ENCODE measurements at regions not wholly inside any gene's neighbourhood (a gene's known extent, or its start where the extent isn't known, plus 50 kb on each side); places are given as distances from the start of the nearest gene placed in this dataset.
"Not testable (repeated sequence)": the region's sequence is repeated elsewhere in the genome, so short reads cannot be mapped to it uniquely, and the experiment has no call there.

DNA sequence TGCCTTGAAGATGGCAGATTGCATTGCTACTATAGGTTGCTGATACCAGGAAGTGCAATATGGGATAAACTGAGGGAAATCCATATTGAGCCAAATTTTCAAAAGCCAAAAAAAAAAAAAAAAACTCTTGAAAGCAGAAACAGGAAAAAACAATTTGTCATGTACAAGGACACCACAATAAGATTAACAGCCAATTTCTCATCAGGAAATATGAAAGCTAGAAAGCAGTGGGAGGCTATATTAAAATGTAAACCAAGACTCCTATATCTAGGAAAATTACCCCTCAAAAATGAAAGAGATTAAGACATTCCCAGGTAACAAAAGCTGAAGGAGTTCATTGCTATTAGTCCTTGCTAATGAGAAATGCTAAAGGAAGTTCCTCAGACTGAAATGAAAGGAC lies 462.8 kb upstream of the DPH6 start:
- intact Hi-C loops (cut with DNase I): no loop called here
- Histone ChIP-seq H3K27ac (no peak overlapping the region), H3K4me1 (peaks cover 0 to 11% (median 9%) of the 10 kb centered on the region in 3 donors), H3K4me3 (no peak overlapping the region), H3K9me3 (peaks cover 0 to 5% (median 0%) of the 10 kb centered on the region in 3 donors), H3K36me3 (no peaks in the 10 kb centered on the region), H3K27me3 (no peaks in the 10 kb centered on the region)
- DNase-seq: no peak
- TF ChIP-seq, protein P1, sequence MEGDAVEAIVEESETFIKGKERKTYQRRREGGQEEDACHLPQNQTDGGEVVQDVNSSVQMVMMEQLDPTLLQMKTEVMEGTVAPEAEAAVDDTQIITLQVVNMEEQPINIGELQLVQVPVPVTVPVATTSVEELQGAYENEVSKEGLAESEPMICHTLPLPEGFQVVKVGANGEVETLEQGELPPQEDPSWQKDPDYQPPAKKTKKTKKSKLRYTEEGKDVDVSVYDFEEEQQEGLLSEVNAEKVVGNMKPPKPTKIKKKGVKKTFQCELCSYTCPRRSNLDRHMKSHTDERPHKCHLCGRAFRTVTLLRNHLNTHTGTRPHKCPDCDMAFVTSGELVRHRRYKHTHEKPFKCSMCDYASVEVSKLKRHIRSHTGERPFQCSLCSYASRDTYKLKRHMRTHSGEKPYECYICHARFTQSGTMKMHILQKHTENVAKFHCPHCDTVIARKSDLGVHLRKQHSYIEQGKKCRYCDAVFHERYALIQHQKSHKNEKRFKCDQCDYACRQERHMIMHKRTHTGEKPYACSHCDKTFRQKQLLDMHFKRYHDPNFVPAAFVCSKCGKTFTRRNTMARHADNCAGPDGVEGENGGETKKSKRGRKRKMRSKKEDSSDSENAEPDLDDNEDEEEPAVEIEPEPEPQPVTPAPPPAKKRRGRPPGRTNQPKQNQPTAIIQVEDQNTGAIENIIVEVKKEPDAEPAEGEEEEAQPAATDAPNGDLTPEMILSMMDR (IDR thresholded peaks at IDR 0.05): no peak
- no peak for TF ChIP-seq POLR2A (IDR thresholded peaks at IDR 0.05)

DNA sequence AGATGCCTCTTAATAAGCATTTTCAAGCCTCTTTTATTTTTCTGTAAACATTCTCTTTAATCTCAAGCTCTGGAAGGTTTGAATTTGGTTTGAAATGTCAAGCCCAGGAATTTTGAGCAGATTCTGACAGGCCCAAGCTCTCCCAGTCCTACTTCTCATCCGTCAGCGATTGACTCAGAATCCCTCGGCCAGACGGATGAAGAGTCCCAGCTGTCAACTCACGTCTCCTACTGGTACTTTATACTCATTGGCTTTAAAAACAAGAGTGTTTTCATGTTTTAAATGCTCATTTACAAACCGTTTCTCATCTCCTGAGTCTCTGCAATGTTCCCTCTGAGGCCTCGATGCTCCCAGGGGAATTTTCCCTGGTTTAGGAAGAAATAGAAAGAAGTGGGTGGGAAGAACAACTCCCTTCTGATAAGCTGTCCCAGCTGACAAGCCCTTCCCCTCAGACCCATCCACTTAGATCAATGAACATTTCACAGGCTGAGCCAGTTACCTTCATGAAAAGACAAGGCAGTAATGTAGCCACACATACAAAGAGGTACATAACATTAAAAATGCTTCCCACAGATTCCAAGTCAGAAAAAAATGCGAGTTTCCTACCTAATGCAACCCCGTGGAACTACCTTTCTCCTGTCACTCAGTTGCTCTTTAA lies 478.2 kb upstream of the DPH6 start:
- WGBS, 2 donors: 38 to 40% methylated on average over 9 of the region's 9 CpGs
- no peaks in the 10 kb centered on the region for H3K4me1 ChIP-seq
- H3K9me3 ChIP-seq: no peaks in the 10 kb centered on the region
- no peak overlapping the region for H3K27ac ChIP-seq
- intact Hi-C loops (cut with DNase I): no loop called here
- TF ChIP-seq, protein P1 (IDR thresholded peaks at IDR 0.05): no peak
- TF ChIP-seq POLR2A (IDR thresholded peaks at IDR 0.05): no peak
- H3K4me3 ChIP-seq: no peak overlapping the region
- H3K27me3 ChIP-seq: no peaks in the 10 kb centered on the region
- no peaks in the 10 kb centered on the region for H3K36me3 ChIP-seq
- no peak for DNase-seq

DNA sequence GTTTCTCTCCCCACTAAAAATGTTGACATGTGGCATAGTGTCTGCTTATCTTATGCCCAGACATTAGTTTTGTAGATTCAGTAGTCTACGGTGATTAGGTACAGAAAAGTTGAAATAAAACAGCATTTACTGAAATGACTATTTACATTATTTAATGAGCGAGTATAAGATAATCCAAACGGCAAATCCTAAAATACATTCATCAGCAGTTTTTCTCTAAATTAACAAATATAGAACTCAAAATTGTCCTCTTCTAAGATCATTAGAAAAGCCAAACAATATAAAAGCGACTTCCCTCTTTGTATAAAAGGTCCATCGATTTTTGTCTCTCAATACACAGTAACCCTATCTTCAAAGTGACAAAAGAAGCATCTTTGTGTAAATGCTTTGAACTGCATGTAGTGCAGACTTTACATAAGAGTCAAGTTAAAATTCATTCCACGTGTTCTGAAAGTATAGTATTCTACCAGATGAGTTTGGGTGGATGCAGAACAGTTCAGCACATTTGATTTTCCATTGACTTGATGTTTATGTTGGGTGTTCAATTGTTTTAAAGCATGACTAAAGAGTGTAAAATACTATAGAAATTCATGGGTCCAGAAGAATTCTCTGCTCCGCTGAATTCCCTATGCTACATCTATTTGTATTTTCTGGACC lies 480.8 kb upstream of the DPH6 start:
- H3K4me1 ChIP-seq: no peaks in the 10 kb centered on the region
- H3K4me3 ChIP-seq: no peak overlapping the region
- no peak overlapping the region for H3K27ac ChIP-seq
- DNase-seq: no peak
- intact Hi-C loops (cut with DNase I): no loop called here
- WGBS, 2 donors: 80 to 81% methylated on average over 7 of the region's 7 CpGs
- TF ChIP-seq, protein P1 (IDR thresholded peaks at IDR 0.05): no peak
- TF ChIP-seq POLR2A (IDR thresholded peaks at IDR 0.05): no peak
- no peaks in the 10 kb centered on the region for H3K36me3 ChIP-seq
- no peaks in the 10 kb centered on the region for H3K27me3 ChIP-seq
- H3K9me3 ChIP-seq: no peaks in the 10 kb centered on the region

DNA sequence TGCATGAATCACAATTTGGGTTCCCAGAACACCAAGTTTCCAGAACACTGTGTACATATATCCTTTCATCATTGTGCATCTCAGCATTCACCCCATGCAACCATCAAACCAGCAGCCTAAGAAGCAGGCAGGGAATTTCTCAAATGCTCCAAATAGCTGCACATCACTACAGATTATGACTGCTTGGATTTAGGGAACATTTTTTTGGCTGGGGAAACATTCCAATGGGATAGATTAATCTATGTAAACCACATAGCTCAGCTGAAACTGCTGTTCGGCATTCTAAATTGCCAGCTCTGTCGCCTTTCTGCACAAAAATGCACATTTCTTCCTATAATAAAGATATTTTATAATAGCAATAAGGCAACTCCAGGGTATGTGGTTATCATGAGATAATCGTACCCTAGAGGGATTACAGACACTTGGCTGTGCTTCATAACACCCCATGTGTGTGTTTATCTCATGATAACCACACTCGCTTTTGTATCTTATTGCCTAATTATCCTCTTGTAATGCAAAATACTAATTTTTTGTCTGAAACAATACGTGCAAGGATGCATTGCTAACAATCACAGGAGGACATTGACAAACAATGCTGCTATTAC lies 483.7 kb upstream of the DPH6 start:
- H3K27me3 ChIP-seq: no peaks in the 10 kb centered on the region
- WGBS, 2 donors: 56 to 66% methylated on average over 5 of the region's 5 CpGs
- no peaks in the 10 kb centered on the region for H3K9me3 ChIP-seq
- TF ChIP-seq POLR2A (IDR thresholded peaks at IDR 0.05): no peak
- TF ChIP-seq, protein P1 (IDR thresholded peaks at IDR 0.05): no peak
- no peaks in the 10 kb centered on the region for H3K4me1 ChIP-seq
- H3K36me3 ChIP-seq: no peaks in the 10 kb centered on the region
- H3K4me3 ChIP-seq: no peak overlapping the region
- no peak for DNase-seq
- intact Hi-C loops (cut with DNase I): no loop called here
- H3K27ac ChIP-seq: no peak overlapping the region

DNA sequence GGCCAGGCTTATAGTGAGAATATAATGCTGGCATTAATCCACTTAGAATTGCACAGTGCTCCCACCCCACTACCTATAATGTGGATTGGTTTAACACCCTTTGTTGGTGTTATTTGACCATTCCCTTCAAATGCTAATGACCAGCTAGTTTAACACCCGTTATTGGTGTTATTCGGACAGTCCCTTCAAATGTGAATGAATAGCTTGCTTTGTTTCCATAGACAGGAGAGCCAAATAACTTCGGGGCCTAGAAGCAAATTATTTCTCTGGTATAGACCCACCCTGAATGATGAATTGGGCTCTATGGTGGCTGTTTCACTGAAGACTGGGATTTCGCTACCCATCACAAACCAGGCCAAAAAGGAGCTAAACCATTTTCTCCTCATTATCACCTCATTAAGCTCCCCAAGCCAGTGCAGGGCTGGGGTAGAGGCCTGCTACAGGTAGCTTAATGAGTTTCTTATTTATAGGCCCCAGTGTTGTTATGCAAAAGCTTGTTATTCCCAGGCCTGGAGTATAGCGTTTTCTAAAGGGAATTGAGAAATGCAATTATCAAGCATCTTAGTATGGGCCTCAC lies 494.1 kb upstream of the DPH6 start:
- intact Hi-C loops (cut with DNase I): no loop called here
- DNase-seq: no peak
- H3K4me1 ChIP-seq: no peaks in the 10 kb centered on the region
- H3K4me3 ChIP-seq: no peak overlapping the region
- no peak for TF ChIP-seq POLR2A (IDR thresholded peaks at IDR 0.05)
- TF ChIP-seq, protein P1 (IDR thresholded peaks at IDR 0.05): no peak
- 84% methylated on average over 5 of the region's 5 CpGs for WGBS, 2 donors
- H3K9me3 ChIP-seq: no peaks in the 10 kb centered on the region
- no peak overlapping the region for H3K27ac ChIP-seq
- H3K36me3 ChIP-seq: no peaks in the 10 kb centered on the region
- no peaks in the 10 kb centered on the region for H3K27me3 ChIP-seq

DNA sequence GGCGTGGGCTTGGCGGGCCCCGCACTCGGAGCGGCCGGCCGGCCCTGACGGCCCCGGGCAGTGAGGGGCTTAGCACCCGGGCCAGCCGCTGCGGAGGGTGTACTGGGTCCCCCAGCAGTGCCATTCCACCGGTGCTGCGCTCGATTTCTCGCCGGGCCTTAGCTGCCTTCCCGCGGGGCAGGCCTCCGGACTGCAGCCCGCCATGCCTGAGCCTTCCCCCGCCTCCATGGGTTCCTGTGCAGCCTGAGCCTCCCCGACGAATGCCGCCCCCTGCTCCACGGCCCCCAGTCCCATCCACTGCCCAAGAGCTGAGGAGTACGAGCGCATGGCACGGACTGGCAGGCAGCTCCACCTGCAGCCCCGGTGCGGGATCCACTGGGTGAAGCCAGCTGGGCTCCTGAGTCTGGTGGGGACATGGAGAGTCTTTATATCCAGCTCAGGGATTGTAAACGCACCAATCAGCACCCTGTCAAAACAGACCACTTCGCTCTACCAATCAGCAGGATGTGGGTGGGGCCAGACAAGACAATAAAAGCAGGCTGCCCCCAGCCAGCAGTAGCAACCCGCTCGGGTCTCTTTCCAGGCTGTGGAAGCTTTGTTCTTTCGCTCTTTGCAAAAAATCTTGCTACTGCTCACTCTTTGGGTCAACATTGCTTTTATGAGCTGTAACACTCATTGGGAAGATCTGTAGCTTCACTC lies 501.2 kb upstream of the DPH6 start:
- H3K9me3 ChIP-seq; H3K27me3 ChIP-seq; DNase-seq; H3K4me1 ChIP-seq; H3K27ac ChIP-seq; H3K4me3 ChIP-seq; H3K36me3 ChIP-seq; intact Hi-C loops (cut with DNase I): not testable (repeated sequence)
- WGBS, 2 donors: 95 to 97% methylated on average over 6 to 7 of the region's 36 CpGs

All from esophagus squamous epithelium (tissue), 5 donors.